Right hindlimb (tissue), 1 donor: ENCODE measurements at regions not wholly inside any gene's neighbourhood (a gene's known extent, or its start where the extent isn't known, plus 50 kb on each side); places are given as distances from the start of the nearest gene placed in this dataset.

Experiments
- DNase-seq: peaks from one replicate; pipeline ENCODE4 v3.0.0-alpha.2; 2018

- peak; percentile 66 for DNase-seq
These were observed 270.2 kb upstream of the RAB6C start for GRCh38 chr2:129709001-129709955.

DNA sequence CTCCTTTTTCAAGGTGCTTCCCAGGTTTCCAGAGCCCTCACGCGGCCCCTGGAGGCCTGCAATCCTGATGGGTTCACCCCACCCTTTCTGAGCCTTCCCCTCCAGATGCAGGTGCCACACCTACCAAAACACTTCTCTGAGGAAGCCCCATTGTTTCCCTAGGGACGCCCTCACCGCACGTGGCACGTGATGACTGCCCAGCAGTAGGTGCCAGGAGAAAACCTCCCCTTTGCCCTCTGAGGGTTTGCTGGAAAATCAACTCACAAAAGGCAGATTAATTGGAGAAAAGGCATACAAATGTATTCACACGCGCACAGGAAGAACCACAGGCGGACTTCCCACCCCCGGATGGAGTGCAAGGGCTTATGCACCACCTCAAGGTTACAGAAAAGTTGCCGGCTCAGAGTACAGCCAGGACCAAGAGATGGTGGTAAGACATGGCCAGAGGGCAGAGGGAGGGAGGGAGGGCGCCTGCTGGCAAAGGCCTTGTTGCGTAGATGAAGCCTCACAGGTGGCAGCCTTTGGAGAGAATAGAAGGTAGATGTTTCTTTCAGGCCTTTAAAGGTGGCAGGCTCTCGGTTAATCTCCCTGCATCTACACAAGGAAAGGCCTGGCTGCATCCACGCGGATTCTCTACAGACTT is 269.4 kb upstream of the RAB6C start:
- no peak for DNase-seq

GRCh38 chr2:129710670-129711495 is 268.6 kb upstream of the RAB6C start:
- no peak for DNase-seq

DNA sequence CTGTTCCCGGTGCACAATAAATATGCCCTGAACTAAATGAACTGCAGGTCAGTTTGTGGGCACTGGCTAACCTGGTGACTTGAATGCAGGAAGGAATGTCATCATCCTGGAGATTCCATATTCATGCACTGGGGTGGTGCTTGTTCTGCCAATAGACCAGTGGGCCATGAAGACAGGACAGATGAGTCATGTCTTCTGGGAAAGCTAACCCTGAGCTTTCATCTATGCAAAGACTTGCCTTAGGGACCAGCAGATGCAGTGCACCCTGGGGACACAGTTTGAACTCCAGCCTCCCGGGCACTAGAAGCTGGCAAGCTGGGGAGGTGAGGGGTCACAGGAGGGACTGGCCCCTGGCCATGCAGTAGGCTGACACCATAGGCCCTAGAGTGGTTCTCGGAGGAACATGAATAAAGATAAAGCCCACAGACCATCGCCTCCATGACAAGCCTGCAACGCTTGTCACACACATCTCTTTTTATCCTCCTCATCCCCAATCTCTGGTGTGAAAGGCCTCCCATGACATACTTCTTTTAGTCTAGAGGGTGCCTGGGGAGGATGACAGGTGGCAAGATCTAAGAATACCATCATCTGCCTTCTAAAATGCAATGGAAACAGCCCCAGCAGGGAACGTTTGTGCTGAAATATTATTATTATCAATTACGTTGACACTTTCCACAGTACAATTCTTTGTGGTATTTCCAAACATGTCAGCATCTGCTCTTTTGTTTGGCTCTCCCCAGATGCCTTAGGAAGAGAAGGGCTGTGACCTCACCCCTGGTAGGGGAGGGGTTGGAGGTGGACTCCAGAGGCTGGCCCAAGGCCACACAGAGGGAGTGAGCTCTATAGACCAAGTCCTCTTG is 267.4 kb upstream of the RAB6C start:
- no peak for DNase-seq

GRCh38 chr2:129712676-129712985 is 266.8 kb upstream of the RAB6C start:
- DNase-seq, result no peak

DNA sequence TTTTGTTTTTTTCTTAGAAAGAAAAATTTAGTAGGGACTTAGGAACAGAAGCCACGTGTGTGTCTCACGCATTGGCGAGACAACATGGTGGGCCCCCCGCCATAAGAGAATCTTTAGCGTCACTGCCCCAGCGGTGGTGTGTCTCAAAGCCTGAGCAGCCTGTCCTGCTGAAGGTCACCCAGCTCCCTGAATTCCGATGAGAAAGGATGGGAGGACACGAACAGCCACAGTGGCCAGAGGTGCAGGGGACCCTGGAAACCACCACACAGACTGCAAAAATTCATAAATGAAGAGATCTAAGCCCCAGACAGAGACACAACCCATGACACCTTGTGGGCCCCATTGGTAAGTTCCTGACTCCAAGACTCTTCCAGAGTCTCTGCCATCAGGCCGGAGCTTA is 266.1 kb upstream of the RAB6C start:
- no peak for DNase-seq

GRCh38 chr2:129716781-129717559 is 262.5 kb upstream of the RAB6C start:
- no peak for DNase-seq

- no peak for DNase-seq
These were observed 261.8 kb upstream of the RAB6C start for GRCh38 chr2:129717560-129718130.

- no peak for DNase-seq
These were observed 260.1 kb upstream of the RAB6C start for GRCh38 chr2:129719335-129719734.

DNA sequence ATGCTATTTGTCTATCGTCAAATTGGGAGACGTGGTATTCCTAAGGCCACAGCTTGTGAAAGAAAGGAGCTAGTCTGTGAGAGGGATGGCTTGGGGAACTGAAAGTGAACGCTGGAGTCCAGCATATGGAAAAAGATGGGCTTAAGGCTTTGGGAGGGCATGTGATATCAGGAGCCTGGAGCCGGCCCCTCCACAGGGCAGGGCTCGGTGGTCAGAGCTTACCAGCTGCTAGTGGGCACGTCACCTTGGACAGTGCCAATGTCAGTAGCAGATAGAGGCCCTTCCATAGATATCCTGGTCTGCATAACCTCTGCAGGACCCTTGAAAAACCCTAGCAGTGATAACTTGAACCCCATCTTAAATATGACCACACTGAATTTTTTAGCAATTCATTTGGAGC is 259.1 kb upstream of the RAB6C start:
- DNase-seq, result no peak

DNA sequence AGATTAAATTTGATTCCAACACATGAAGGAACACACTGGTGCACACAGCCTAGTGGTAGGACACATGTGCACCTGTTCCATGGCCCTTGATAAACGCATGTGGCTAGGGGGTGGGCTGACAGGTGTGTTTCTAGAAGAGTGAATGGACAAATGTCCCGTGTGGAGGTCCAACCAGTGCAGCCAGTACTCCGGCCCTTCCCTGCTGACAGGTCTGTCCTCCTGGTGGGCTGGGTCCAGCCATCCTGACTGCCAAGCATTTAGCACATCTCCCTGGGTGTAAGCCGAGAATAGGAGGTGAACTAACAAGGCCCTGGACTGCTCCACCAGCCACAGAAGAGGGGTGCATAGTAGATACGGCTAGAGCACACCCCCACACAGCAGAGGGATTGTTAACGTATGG is 258.7 kb upstream of the RAB6C start:
- DNase-seq, result no peak

DNA sequence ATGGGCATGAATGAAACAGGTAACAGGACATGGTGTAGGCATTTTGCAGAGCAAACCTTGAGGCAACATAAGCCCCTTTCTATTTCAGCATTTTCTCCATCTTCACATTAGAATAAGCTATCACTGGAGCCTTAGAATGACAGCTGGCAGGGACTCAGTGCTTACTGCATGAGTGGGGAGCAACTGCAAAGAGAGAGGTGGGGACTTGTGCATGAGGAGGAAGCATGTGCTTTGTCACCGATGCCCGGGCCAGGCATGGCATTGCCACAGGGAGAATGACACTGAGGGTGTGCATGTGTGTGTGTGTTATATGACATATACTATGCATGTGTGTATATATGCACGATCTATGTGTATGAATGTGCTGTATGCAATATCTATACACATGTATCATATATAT is 258.2 kb upstream of the RAB6C start:
- no peak for DNase-seq

DNA sequence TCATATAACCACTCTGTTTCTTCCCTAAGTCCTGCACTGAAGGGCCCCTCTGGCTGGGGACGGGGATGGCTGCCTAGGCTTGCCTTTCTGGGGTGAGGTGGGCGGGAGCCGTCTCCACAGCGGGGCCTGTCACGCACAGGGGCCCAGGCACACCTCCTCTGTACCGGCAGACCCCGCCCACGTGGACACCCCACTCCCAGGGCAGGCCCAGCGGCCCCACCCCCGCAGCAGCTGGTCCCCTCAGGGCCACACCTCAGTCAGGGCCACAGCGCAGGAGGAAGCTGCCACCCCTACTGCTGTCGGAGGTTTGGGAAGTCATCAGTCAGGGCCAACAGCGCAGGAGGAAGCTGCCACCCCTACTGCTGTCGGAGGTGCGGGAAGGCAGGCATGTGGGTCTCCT is 257.6 kb upstream of the RAB6C start:
- DNase-seq, result no peak

DNA sequence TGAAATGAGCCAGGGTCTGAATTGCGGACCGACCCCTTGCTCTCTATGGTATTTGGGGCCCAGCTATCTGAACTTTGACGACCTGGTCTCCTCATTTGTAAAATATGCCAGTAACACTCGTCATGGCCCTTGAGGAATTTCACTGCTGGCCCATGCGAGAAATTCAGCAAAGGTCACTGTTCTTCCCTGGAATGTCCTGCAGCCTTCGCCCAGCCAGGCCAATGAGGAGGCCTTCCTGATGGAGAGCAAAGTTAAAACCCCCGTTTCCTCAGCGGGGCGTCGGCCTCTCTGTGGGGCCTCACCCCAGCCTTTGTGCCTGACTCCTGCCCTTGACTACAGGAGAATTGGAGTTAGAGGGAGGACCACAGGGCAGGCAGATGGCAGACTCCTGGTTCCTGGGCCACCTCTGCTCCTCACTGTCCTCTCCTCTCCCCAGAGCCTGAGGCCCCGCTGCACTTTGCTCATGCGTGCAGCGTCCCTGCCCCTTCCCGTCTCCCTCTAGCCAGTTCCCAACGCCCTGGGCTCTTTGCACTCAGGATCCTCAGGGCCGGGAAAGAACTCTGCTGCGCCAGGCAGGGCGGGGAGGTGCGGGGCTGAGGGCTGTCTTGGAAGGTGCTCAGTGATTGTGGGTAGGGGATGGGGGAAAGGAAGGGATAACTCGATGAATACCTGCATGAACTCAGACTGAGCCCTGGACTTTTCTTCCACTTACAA is 257.0 kb upstream of the RAB6C start:
- DNase-seq, result no peak

DNA sequence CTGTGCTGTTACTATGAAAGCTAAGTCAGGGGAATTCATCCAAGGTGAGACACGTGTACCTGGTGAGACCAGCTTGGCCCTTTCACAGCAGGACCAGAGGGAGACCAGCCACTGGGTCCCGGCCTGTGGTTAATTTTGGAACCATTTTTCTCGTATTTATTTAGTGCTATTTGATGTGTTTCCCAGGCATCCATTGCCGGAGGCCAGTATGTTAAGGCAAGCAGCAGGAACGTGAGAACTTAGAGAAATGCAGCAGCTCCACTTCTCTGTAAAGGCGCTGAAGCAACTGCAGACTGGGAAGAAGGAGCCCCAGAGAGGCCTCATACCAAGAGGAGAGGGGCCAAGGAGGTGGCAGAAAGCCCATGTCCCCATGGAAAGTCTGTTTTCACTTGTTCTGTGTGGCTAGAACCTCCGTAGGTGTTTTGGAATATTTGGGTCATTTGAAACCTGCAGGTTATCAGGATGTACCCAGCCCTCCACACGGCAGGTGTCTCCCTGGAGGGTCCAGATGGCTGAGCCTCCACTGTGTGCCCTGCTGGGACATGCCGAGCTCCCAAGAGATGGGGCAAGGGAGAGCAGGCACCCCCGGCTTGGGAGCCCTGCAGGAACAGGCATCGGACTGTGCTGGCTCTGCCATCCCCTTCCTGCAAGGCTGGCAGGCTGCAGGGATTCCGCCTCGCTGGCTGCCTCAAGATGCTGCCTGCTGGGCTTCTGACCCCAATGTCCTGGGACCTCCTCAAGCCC is 256.0 kb upstream of the RAB6C start:
- no peak for DNase-seq

- DNase-seq, result no peak
These were observed 255.3 kb upstream of the RAB6C start for GRCh38 chr2:129724021-129724757.

GRCh38 chr2:129726216-129726615 is 253.2 kb upstream of the RAB6C start:
- DNase-seq, result no peak

GRCh38 chr2:129727286-129727685 is 252.2 kb upstream of the RAB6C start:
- no peak for DNase-seq
